Ovary (tissue), 7 donors: ENCODE measurements at regions not wholly inside any gene's neighbourhood (a gene's known extent, or its start where the extent isn't known, plus 50 kb on each side); places are given as distances from the start of the nearest gene placed in this dataset.

ENCODE experiments used
- DNase-seq, 5 donors: peaks; one replicate each; pipeline ENCODE4 v3.0.0-alpha.2; 2019 to 2020
- H3K27ac ChIP-seq, 2 donors: fragments of 200-600 bp; one replicate each; pipeline versions ENCODE4 v1.5.1 to v1.8.0; 2019 to 2022
- H3K27me3 ChIP-seq: fragments of 200-600 bp; one replicate; pipeline ENCODE4 v1.8.0; 2022
- H3K36me3 ChIP-seq: fragments of 200-600 bp; sonication (generic); one replicate; pipeline ENCODE4 v1.5.1; 2019
- H3K4me1 ChIP-seq: one replicate; pipeline ENCODE4 v1.8.1; 2013; ENCODE audit warnings: mild to moderate bottlenecking, moderate library complexity; ENCODE audit not compliant: insufficient read depth
- H3K4me3 ChIP-seq: fragments of 200-600 bp; sonication (generic); one replicate; pipeline ENCODE4 v1.5.1; 2017
- H3K9me3 ChIP-seq, 2 donors: fragments of 200-600 bp in 1 of 2; sonication (generic) in 1 of 2; one replicate each; pipeline versions ENCODE4 v1.5.1 to v1.8.1; 2013 to 2019; ENCODE audit warnings: mild to moderate bottlenecking in 1 of 2, moderate library complexity in 1 of 2
- CTCF ChIP-seq, 3 donors: fragments of 450-650 bp in 2 of 3; fragments of 200-600 bp in 1 of 3; IDR thresholded peaks; one replicate each; pipeline versions ENCODE4 v1.5.1 to v1.8.0; 2016 to 2022; ENCODE audit warnings: antibody characterized with exemption in 3 of 3, mild to moderate bottlenecking in 1 of 3
- EP300 ChIP-seq: sonication (generic); formaldehyde crosslinking; IDR thresholded peaks from one replicate; pipeline ENCODE4 v1.6.1; 2017; ENCODE audit warnings: antibody characterized with exemption
- POLR2A ChIP-seq: fragments of 450-650 bp; IDR thresholded peaks from one replicate; pipeline ENCODE4 v1.6.1; 2017; ENCODE audit warnings: antibody characterized with exemption, mild to moderate bottlenecking, moderate library complexity
- WGBS, 3 donors: extraction: QIAGEN DNeasy Blood & Tissue Kit in 1 of 3; methylation state at CpG; one replicate each; pipeline versions ENCODE4 v1.1.5 to v1.1.7; 2013 to 2017; 5-methylcytosine and 5-hydroxymethylcytosine counted together
- intact Hi-C, 4 donors: fragments of 100-400 bp; cut with DNase I; formaldehyde crosslinking; loops; one replicate each; pipeline versions ENCODE4 v1.11.0 to v1.15.1; 2022 to 2023
- donor health status: DM: no; HTN: no; CAD: no; lungs with moderate emphysema.
- donor health status: DM: no; HTN: no; CAD: no.
- donor health status: Bipolar disorder and iron deficiency.
- donor health status: DM: no; HTN: no; CAD: no.
- donor health status: DM: yes; HTN: yes; CAD: no.

GRCh38 chr9:14441115-14441514 is 127.2 kb upstream of the NFIB start:
- no peak overlapping the region for H3K27ac ChIP-seq
- intact Hi-C loops = no loop called here
- no peak for DNase-seq
- H3K4me1 ChIP-seq = no peaks in the 10 kb centered on the region
- 72 to 81% (median 77%) methylated on average over 8 of the region's 8 CpGs for WGBS, 3 donors
- no peaks in the 10 kb centered on the region for H3K27me3 ChIP-seq
- H3K4me3 ChIP-seq = no peak overlapping the region
- TF ChIP-seq EP300 (no peak), CTCF (IDR thresholded peaks at IDR 0.05) (no peak), POLR2A (no peak)
- H3K9me3 ChIP-seq = no peaks in the 10 kb centered on the region
- no peaks in the 10 kb centered on the region for H3K36me3 ChIP-seq

- WGBS, 3 donors = 71 to 84% (median 83%) methylated on average over 4 of the region's 4 CpGs
- H3K36me3 ChIP-seq = no peaks in the 10 kb centered on the region
- DNase-seq = no peak
- intact Hi-C loops = no loop called here
- no peaks in the 10 kb centered on the region for H3K4me1 ChIP-seq
- H3K27ac ChIP-seq = no peak overlapping the region
- no peak overlapping the region for H3K4me3 ChIP-seq
- no peak for TF ChIP-seq POLR2A
- TF ChIP-seq CTCF (IDR thresholded peaks at IDR 0.05) = no peak
- no peak for TF ChIP-seq EP300
- no peaks in the 10 kb centered on the region for H3K27me3 ChIP-seq
- H3K9me3 ChIP-seq = no peaks in the 10 kb centered on the region
These were observed 126.1 kb upstream of the NFIB start for GRCh38 chr9:14440062-14440461.

- H3K36me3 ChIP-seq = no peaks in the 10 kb centered on the region
- 79 to 89% (median 83%) methylated on average over 6 of the region's 6 CpGs for WGBS, 3 donors
- H3K4me1 ChIP-seq = no peaks in the 10 kb centered on the region
- no peak for DNase-seq
- no peaks in the 10 kb centered on the region for H3K27me3 ChIP-seq
- H3K27ac ChIP-seq = no peak overlapping the region
- no peaks in the 10 kb centered on the region for H3K9me3 ChIP-seq
- no peak overlapping the region for H3K4me3 ChIP-seq
- intact Hi-C loops = no loop called here
- TF ChIP-seq POLR2A = no peak
- no peak for TF ChIP-seq EP300
- no peak for TF ChIP-seq CTCF (IDR thresholded peaks at IDR 0.05)
These were observed 125.6 kb upstream of the NFIB start for GRCh38 chr9:14439555-14439954.

GRCh38 chr9:14438232-14439021 is 124.5 kb upstream of the NFIB start:
- Histone ChIP-seq H3K27me3 (no peaks in the 10 kb centered on the region), H3K27ac (no peak overlapping the region), H3K4me3 (no peak overlapping the region), H3K4me1 (no peaks in the 10 kb centered on the region), H3K9me3 (no peaks in the 10 kb centered on the region), H3K36me3 (no peaks in the 10 kb centered on the region)
- DNase-seq = no peak
- intact Hi-C loops = no loop called here
- TF ChIP-seq POLR2A (no peak), EP300 (no peak), CTCF (IDR thresholded peaks at IDR 0.05) (no peak)
- WGBS, 3 donors = 68 to 81% (median 79%) methylated on average over 17 of the region's 17 CpGs
